Neural cell (in vitro differentiated cells): ENCODE measurements at regions not wholly inside any gene's neighbourhood (a gene's known extent, or its start where the extent isn't known, plus 50 kb on each side); places are given as distances from the start of the nearest gene placed in this dataset.

ENCODE experiments used
- H2AFZ ChIP-seq: fragments of 200-600, 300-800 bp; sonication (generic), shearing (Covaris generic); 2 replicates; pipeline ENCODE4 v1.6.0; 2014; ENCODE audit warnings: low read depth, mild to moderate bottlenecking, antibody characterized with exemption, low read length, moderate library complexity
- H3F3A ChIP-seq: fragments of 200-600 bp; shearing (Covaris generic); 2 replicates; pipeline ENCODE4 v1.6.1; 2016; ENCODE audit warnings: mild to moderate bottlenecking, moderate library complexity, mixed read lengths, antibody characterized with exemption, low read length; ENCODE audit not compliant: insufficient read depth, poor library complexity, severe bottlenecking
- H3K27ac ChIP-seq: fragments of 200-600, 300-800 bp; sonication (generic), shearing (Covaris generic); 2 replicates; pipeline ENCODE4 v1.5.1; 2014; ENCODE audit warnings: mild to moderate bottlenecking, low read length, moderate library complexity
- H3K27me3 ChIP-seq: fragments of 300-800, 200-600 bp; sonication (generic), shearing (Covaris generic); 2 replicates; pipeline ENCODE4 v1.6.0; 2014; ENCODE audit warnings: mild to moderate bottlenecking, low read depth, low read length, moderate library complexity; ENCODE audit not compliant: insufficient read depth
- H3K36me3 ChIP-seq: fragments of 300-800, 200-600 bp; sonication (generic), shearing (Covaris generic); 2 replicates; pipeline ENCODE4 v1.5.1; 2014; ENCODE audit warnings: mild to moderate bottlenecking, antibody characterized with exemption, low read length, moderate library complexity; ENCODE audit not compliant: insufficient read depth
- H3K4me2 ChIP-seq: fragments of 300-800, 200-600 bp; sonication (generic), shearing (Covaris generic); 2 replicates; pipeline ENCODE4 v1.6.0; 2014; ENCODE audit warnings: mild to moderate bottlenecking, low read length
- H3K4me3 ChIP-seq: fragments of 300-800, 200-600 bp; sonication (generic), shearing (Covaris generic); 2 replicates; pipeline ENCODE4 v1.5.1; 2014; ENCODE audit warnings: mild to moderate bottlenecking, low read length, moderate library complexity
- H3K79me2 ChIP-seq: fragments of 200-600 bp; shearing (Covaris generic); replicated peaks from 2 replicates; pipeline ENCODE4 v1.6.0; 2014; ENCODE audit warnings: mild to moderate bottlenecking, low read length, moderate library complexity; ENCODE audit not compliant: insufficient read depth
- H3K9ac ChIP-seq: fragments of 300-800, 200-600 bp; sonication (generic), shearing (Covaris generic); 2 replicates; pipeline ENCODE4 v1.6.1; 2016; ENCODE audit warnings: mild to moderate bottlenecking, low read length, mixed read lengths
- H3K9me2 ChIP-seq: fragments of 200-600 bp; shearing (Covaris generic); 2 replicates; pipeline ENCODE4 v1.6.1; 2016; ENCODE audit warnings: mild to moderate bottlenecking, low read length, mixed read lengths; ENCODE audit not compliant: insufficient read depth
- H3K9me3 ChIP-seq: fragments of 200-600, 300-800 bp; sonication (generic), shearing (Covaris generic); 2 replicates; pipeline ENCODE4 v1.6.1; 2016; ENCODE audit warnings: mild to moderate bottlenecking, mixed run types, low read length, moderate library complexity, mixed read lengths
- H4K20me1 ChIP-seq: fragments of 200-600 bp; shearing (Covaris generic); 2 replicates; pipeline ENCODE4 v1.6.1; 2016; ENCODE audit warnings: mild to moderate bottlenecking, mixed run types; ENCODE audit not compliant: insufficient read depth
- CTCF ChIP-seq: fragments of 450-650 bp; IDR thresholded peaks from 2 replicates; pipeline ENCODE4 v1.5.1; 2014; ENCODE audit warnings: antibody characterized with exemption, mild to moderate bottlenecking, moderate library complexity; ENCODE audit not compliant: poor library complexity, severe bottlenecking
- EP300 ChIP-seq: fragments of 450-650 bp; conservative IDR thresholded peaks from 2 replicates; pipeline ENCODE4 v1.6.1; 2014; ENCODE audit warnings: antibody characterized with exemption, mild to moderate bottlenecking, moderate library complexity; ENCODE audit not compliant: poor library complexity, severe bottlenecking
- EZH2 ChIP-seq: fragments of 200-600, 300-800 bp; shearing (Covaris generic), sonication (generic); IDR thresholded peaks from 2 replicates; pipeline ENCODE4 v1.6.1; 2014; ENCODE audit warnings: antibody characterized with exemption, low read length, borderline replicate concordance, mild to moderate bottlenecking; ENCODE audit not compliant: insufficient read depth, poor library complexity, severe bottlenecking
- MXI1 ChIP-seq: fragments of 450-650 bp; conservative IDR thresholded peaks from 2 replicates; pipeline ENCODE4 v1.6.1; 2014; ENCODE audit warnings: antibody characterized with exemption, mild to moderate bottlenecking; ENCODE audit not compliant: poor library complexity, severe bottlenecking
- POLR2AphosphoS5 ChIP-seq: IDR thresholded peaks from 2 replicates; pipeline ENCODE4 v1.6.1; 2012
- RAD21 ChIP-seq: fragments of 450-650 bp; conservative IDR thresholded peaks from 2 replicates; pipeline ENCODE4 v1.6.1; 2014; ENCODE audit warnings: antibody characterized with exemption, mild to moderate bottlenecking, moderate library complexity
- REST ChIP-seq: IDR thresholded peaks from 2 replicates; pipeline ENCODE4 v1.6.1; 2012; ENCODE audit warnings: borderline replicate concordance
- SMC3 ChIP-seq: fragments of 450-650 bp; conservative IDR thresholded peaks from 2 replicates; pipeline ENCODE4 v1.6.1; 2014; ENCODE audit warnings: antibody characterized with exemption, mild to moderate bottlenecking, moderate library complexity; ENCODE audit not compliant: poor library complexity
- TAF1 ChIP-seq: IDR thresholded peaks from 2 replicates; pipeline ENCODE4 v1.6.1; 2012; ENCODE audit warnings: low read depth

GRCh38 chr18:44061438-44061837, 619.2 kb upstream of the SETBP1 start:
- no peaks in the 10 kb centered on the region for H3K9me3 ChIP-seq
- H3K27me3 ChIP-seq = no peaks in the 10 kb centered on the region
- H3K4me3 ChIP-seq = no peak overlapping the region
- no peaks in the 10 kb centered on the region for H3K36me3 ChIP-seq
- H3K79me2 ChIP-seq = no peaks in the 10 kb centered on the region
- no peak overlapping the region for H3K27ac ChIP-seq
- H3K4me2 ChIP-seq = no peak overlapping the region
- H3K9ac ChIP-seq = no peak overlapping the region
- TF ChIP-seq RAD21 (no peak), MXI1 (no peak), EZH2 (no peak), CTCF (no peak), REST (no peak), TAF1 (no peak)
- no peaks in the 10 kb centered on the region for H3K9me2 ChIP-seq
- no peaks in the 10 kb centered on the region for H3F3A ChIP-seq
- H4K20me1 ChIP-seq = no peaks in the 10 kb centered on the region
- no peak overlapping the region for H2AFZ ChIP-seq

GRCh38 chr18:44062345-44062744, 618.3 kb upstream of the SETBP1 start:
- Histone ChIP-seq H4K20me1 (no peaks in the 10 kb centered on the region), H3K27ac (no peak overlapping the region), H3K9me3 (no peaks in the 10 kb centered on the region), H3K27me3 (no peaks in the 10 kb centered on the region), H3K9ac (no peak overlapping the region), H3K4me2 (no peak overlapping the region), H3K4me3 (no peak overlapping the region), H3F3A (no peaks in the 10 kb centered on the region), H2AFZ (no peak overlapping the region), H3K36me3 (no peaks in the 10 kb centered on the region), H3K9me2 (no peaks in the 10 kb centered on the region), H3K79me2 (no peaks in the 10 kb centered on the region)
- TF ChIP-seq EZH2 (no peak), SMC3 (no peak), RAD21 (no peak), REST (no peak), POLR2AphosphoS5 (no peak), EP300 (no peak), CTCF (no peak), TAF1 (no peak)
